Liver (tissue), 8 donors: ENCODE measurements at regions not wholly inside any gene's neighbourhood (a gene's known extent, or its start where the extent isn't known, plus 50 kb on each side); places are given as distances from the start of the nearest gene placed in this dataset.

ENCODE experiments used
- DNase-seq: peaks from one replicate; pipeline ENCODE4 v3.0.0-alpha.2; 2017; ENCODE audit warnings: low spot score
- H3K27ac ChIP-seq, 2 donors: one replicate each; pipeline ENCODE4 v1.7.0; 2013; ENCODE audit warnings: inconsistent platforms in 2 of 2, low read length in 2 of 2, control low read depth in 1 of 2, low read depth in 1 of 2, mild to moderate bottlenecking in 1 of 2
- H3K27me3 ChIP-seq, 4 donors: one replicate each; pipeline versions ENCODE4 v1.6.1 to v1.7.0; 2013; ENCODE audit warnings: low read length in 3 of 4, inconsistent platforms in 1 of 4, mild to moderate bottlenecking in 1 of 4, moderate library complexity in 1 of 4; ENCODE audit not compliant: control insufficient read depth in 4 of 4, insufficient read depth in 4 of 4
- H3K36me3 ChIP-seq, 4 donors: one replicate each; pipeline versions ENCODE4 v1.6.1 to v1.7.0; 2013; ENCODE audit warnings: low read length in 3 of 4, mild to moderate bottlenecking in 3 of 4, low read depth in 1 of 4, moderate library complexity in 1 of 4; ENCODE audit not compliant: control insufficient read depth in 4 of 4, insufficient read depth in 3 of 4
- H3K4me1 ChIP-seq, 4 donors: one replicate each; pipeline versions ENCODE4 v1.6.1 to v1.7.0; 2013; ENCODE audit warnings: low read length in 3 of 4, mild to moderate bottlenecking in 3 of 4, moderate library complexity in 1 of 4; ENCODE audit not compliant: control insufficient read depth in 4 of 4, insufficient read depth in 4 of 4
- H3K4me3 ChIP-seq, 3 donors: one replicate each; pipeline versions ENCODE4 v1.6.1 to v1.7.0; 2013; ENCODE audit warnings: low read length in 3 of 3, control low read depth in 1 of 3, low read depth in 1 of 3, mild to moderate bottlenecking in 1 of 3
- H3K9ac ChIP-seq, 2 donors: one replicate each; pipeline ENCODE4 v1.7.0; 2013; ENCODE audit warnings: low read length in 2 of 2, mild to moderate bottlenecking in 2 of 2, moderate library complexity in 2 of 2, control low read depth in 1 of 2, low read depth in 1 of 2
- H3K9me3 ChIP-seq, 4 donors: one replicate each; pipeline versions ENCODE4 v1.6.1 to v1.7.0; 2013; ENCODE audit warnings: low read length in 3 of 4; ENCODE audit not compliant: control insufficient read depth in 4 of 4
- EGR1 ChIP-seq, 2 donors: IDR thresholded peaks; 2 replicates each; pipeline ENCODE4 v1.6.1; 2016 to 2018; ENCODE audit warnings: antibody characterized with exemption in 2 of 2, low read depth in 2 of 2
- FOXA1 ChIP-seq: IDR thresholded peaks from 2 replicates; pipeline ENCODE4 v1.6.1; 2016; ENCODE audit warnings: antibody characterized with exemption
- FOXA2 ChIP-seq: IDR thresholded peaks from 2 replicates; pipeline ENCODE4 v1.6.1; 2016; ENCODE audit warnings: antibody characterized with exemption
- GABPA ChIP-seq, 2 donors: IDR thresholded peaks in 1 of 2; conservative IDR thresholded peaks in 1 of 2; 2 replicates each; pipeline ENCODE4 v1.6.1; 2016; ENCODE audit warnings: antibody characterized with exemption in 2 of 2, mild to moderate bottlenecking in 1 of 2, moderate library complexity in 1 of 2
- HNF4A ChIP-seq, 2 donors: conservative IDR thresholded peaks; 2 replicates each; pipeline ENCODE4 v1.6.1; 2016; ENCODE audit warnings: antibody characterized with exemption in 2 of 2, mild to moderate bottlenecking in 2 of 2
- HNF4G ChIP-seq: IDR thresholded peaks from 2 replicates; pipeline ENCODE4 v1.6.1; 2016; ENCODE audit warnings: antibody characterized with exemption
- JUND ChIP-seq, 2 donors: IDR thresholded peaks; 2 replicates each; pipeline ENCODE4 v1.6.1; 2016; ENCODE audit warnings: antibody characterized with exemption in 2 of 2
- NR2F2 ChIP-seq: IDR thresholded peaks from 2 replicates; pipeline ENCODE4 v1.6.1; 2016; ENCODE audit warnings: antibody characterized with exemption
- RAD21 ChIP-seq, 2 donors: IDR thresholded peaks; 2 replicates each; pipeline ENCODE4 v1.6.1; 2016; ENCODE audit warnings: antibody characterized with exemption in 2 of 2, mild to moderate bottlenecking in 2 of 2
- RXRA ChIP-seq, 2 donors: IDR thresholded peaks; 2 replicates each; pipeline ENCODE4 v1.6.1; 2017 to 2018; ENCODE audit warnings: antibody characterized with exemption in 2 of 2, mild to moderate bottlenecking in 1 of 2
- SP1 ChIP-seq: IDR thresholded peaks from 2 replicates; pipeline ENCODE4 v1.6.1; 2018; ENCODE audit warnings: antibody characterized with exemption, mild to moderate bottlenecking
- TAF1 ChIP-seq: conservative IDR thresholded peaks from 2 replicates; pipeline ENCODE4 v1.6.1; 2016; ENCODE audit warnings: antibody characterized with exemption, mild to moderate bottlenecking
- YY1 ChIP-seq: IDR thresholded peaks from 2 replicates; pipeline ENCODE4 v1.6.1; 2016; ENCODE audit warnings: antibody characterized with exemption, mild to moderate bottlenecking
- WGBS: extraction: QIAGEN DNeasy Blood & Tissue Kit; methylation state at CpG from one replicate; pipeline ENCODE4 v1.1.7; 2013; 5-methylcytosine and 5-hydroxymethylcytosine counted together
- TF ChIP-seq, protein P1 (sequence below): IDR thresholded peaks from 2 replicates; pipeline ENCODE4 v1.6.1; 2016; ENCODE audit warnings: antibody characterized with exemption, mild to moderate bottlenecking
- TF ChIP-seq, protein P2 (sequence below): IDR thresholded peaks from 2 replicates; pipeline ENCODE4 v1.6.1; 2016; ENCODE audit warnings: antibody characterized with exemption
- TF ChIP-seq, protein P3 (sequence below): IDR thresholded peaks from 2 replicates; pipeline ENCODE4 v1.6.1; 2016; ENCODE audit warnings: antibody characterized with exemption
- TF ChIP-seq, protein P4 (sequence below): IDR thresholded peaks from 2 replicates; pipeline ENCODE4 v1.6.1; 2016; ENCODE audit warnings: antibody characterized with exemption
- TF ChIP-seq, protein P5 (sequence below): fragments of 150-350 bp; IDR thresholded peaks from 2 replicates; pipeline ENCODE4 v1.5.1; 2017; ENCODE audit warnings: improper control_type of control experiment, low read depth, low read length; ENCODE audit not compliant: missing input control
- donor health status: healthy.
- donor health status: healthy.
- donor health status: healthy.
- donor health status: healthy.
- donor health status: healthy.

DNA sequence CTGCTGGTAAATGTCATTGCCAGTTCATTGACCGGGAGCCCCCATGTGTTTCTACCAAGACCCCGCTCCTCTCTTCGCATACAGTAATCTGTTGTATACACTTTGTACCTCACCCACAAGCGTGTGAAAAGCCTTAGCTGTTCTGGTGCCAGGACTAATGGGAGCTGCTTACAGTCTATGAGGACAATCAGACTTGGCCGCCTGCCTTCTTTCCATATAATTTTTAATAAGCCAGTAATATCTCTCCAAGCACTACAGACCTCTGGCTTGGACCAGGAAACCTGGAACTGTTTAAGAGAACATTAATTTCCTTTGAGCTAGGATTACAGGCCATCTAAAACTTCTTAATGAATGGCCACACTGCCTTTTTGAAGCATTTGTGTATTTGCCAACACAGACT lies 149.7 kb upstream of the MSX1 start (continued):
- TF ChIP-seq, protein P1, sequence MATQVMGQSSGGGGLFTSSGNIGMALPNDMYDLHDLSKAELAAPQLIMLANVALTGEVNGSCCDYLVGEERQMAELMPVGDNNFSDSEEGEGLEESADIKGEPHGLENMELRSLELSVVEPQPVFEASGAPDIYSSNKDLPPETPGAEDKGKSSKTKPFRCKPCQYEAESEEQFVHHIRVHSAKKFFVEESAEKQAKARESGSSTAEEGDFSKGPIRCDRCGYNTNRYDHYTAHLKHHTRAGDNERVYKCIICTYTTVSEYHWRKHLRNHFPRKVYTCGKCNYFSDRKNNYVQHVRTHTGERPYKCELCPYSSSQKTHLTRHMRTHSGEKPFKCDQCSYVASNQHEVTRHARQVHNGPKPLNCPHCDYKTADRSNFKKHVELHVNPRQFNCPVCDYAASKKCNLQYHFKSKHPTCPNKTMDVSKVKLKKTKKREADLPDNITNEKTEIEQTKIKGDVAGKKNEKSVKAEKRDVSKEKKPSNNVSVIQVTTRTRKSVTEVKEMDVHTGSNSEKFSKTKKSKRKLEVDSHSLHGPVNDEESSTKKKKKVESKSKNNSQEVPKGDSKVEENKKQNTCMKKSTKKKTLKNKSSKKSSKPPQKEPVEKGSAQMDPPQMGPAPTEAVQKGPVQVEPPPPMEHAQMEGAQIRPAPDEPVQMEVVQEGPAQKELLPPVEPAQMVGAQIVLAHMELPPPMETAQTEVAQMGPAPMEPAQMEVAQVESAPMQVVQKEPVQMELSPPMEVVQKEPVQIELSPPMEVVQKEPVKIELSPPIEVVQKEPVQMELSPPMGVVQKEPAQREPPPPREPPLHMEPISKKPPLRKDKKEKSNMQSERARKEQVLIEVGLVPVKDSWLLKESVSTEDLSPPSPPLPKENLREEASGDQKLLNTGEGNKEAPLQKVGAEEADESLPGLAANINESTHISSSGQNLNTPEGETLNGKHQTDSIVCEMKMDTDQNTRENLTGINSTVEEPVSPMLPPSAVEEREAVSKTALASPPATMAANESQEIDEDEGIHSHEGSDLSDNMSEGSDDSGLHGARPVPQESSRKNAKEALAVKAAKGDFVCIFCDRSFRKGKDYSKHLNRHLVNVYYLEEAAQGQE: no peak
- no peak for TF ChIP-seq HNF4G

DNA sequence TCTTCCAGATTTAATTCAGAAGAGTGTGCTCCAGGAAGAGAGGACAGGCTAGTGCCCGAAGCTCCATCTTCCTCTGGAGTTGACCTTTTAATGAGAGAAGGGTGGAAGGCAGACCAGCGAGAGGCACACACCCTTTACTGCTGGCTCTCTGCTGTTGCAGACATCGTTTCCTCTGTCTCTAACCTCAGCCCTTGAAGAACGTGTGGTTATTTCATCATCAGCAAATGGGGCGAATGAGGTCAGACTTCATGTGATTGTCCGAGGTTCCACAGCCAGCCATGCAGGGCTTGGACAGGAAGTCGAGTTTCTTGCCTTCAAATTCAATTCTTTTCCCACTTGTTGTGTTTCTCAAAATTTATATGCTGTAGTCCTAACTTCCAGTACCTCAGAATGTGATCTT lies 155.2 kb upstream of the MSX1 start:
- 76% methylated on average over 7 of the region's 7 CpGs for WGBS
- H3K27me3 ChIP-seq: no peaks in the 10 kb centered on the region

DNA sequence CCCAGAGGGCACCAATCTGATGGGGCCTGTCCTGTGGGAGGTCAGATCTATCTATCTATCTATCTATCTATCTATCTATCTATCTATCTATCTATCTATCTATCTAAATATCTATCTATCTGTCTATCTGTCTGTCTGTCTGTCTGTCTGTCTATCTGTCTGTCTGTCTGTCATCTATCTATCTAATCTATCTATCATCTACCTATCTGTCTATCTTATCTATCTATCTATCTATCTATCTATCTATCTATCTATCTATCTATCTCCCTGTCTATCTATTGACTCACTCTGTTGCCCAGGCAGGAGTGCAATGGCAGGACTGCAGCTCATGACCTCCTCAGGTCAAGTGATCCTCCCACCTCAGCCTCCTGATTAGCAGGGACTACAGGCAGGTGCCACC lies 155.7 kb upstream of the STX18 start:
- Histone ChIP-seq H3K4me1 (no peaks in the 10 kb centered on the region), H3K4me3 (no peak overlapping the region), H3K27ac (no peak overlapping the region), H3K27me3 (no peaks in the 10 kb centered on the region), H3K9ac (no peak overlapping the region), H3K36me3 (no peaks in the 10 kb centered on the region), H3K9me3 (no peaks in the 10 kb centered on the region)
- DNase-seq: no peak
- TF ChIP-seq FOXA1 (no peak), NR2F2 (no peak), TAF1 (no peak), JUND (IDR thresholded peaks at IDR 0.05) (no peak), RAD21 (IDR thresholded peaks at IDR 0.05) (no peak), RXRA (IDR thresholded peaks at IDR 0.05) (no peak), FOXA2 (no peak), HNF4A (conservative IDR thresholded peaks at IDR 0.05) (no peak), EGR1 (IDR thresholded peaks at IDR 0.05; ENCODE audit: low read depth in 2 of 2) (no peak), SP1 (no peak), HNF4G (no peak), YY1 (no peak), GABPA (IDR thresholded peaks at IDR 0.05 in 1 of 2, conservative IDR thresholded peaks at IDR 0.05 in 1 of 2) (no peak)
- TF ChIP-seq, protein P2, sequence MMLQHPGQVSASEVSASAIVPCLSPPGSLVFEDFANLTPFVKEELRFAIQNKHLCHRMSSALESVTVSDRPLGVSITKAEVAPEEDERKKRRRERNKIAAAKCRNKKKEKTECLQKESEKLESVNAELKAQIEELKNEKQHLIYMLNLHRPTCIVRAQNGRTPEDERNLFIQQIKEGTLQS: no peak
- TF ChIP-seq, protein P3, sequence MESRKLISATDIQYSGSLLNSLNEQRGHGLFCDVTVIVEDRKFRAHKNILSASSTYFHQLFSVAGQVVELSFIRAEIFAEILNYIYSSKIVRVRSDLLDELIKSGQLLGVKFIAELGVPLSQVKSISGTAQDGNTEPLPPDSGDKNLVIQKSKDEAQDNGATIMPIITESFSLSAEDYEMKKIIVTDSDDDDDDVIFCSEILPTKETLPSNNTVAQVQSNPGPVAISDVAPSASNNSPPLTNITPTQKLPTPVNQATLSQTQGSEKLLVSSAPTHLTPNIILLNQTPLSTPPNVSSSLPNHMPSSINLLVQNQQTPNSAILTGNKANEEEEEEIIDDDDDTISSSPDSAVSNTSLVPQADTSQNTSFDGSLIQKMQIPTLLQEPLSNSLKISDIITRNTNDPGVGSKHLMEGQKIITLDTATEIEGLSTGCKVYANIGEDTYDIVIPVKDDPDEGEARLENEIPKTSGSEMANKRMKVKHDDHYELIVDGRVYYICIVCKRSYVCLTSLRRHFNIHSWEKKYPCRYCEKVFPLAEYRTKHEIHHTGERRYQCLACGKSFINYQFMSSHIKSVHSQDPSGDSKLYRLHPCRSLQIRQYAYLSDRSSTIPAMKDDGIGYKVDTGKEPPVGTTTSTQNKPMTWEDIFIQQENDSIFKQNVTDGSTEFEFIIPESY: no peak
- TF ChIP-seq, protein P1: no peak
- TF ChIP-seq, protein P4, sequence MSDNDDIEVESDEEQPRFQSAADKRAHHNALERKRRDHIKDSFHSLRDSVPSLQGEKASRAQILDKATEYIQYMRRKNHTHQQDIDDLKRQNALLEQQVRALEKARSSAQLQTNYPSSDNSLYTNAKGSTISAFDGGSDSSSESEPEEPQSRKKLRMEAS: no peak
- TF ChIP-seq, protein P5, sequence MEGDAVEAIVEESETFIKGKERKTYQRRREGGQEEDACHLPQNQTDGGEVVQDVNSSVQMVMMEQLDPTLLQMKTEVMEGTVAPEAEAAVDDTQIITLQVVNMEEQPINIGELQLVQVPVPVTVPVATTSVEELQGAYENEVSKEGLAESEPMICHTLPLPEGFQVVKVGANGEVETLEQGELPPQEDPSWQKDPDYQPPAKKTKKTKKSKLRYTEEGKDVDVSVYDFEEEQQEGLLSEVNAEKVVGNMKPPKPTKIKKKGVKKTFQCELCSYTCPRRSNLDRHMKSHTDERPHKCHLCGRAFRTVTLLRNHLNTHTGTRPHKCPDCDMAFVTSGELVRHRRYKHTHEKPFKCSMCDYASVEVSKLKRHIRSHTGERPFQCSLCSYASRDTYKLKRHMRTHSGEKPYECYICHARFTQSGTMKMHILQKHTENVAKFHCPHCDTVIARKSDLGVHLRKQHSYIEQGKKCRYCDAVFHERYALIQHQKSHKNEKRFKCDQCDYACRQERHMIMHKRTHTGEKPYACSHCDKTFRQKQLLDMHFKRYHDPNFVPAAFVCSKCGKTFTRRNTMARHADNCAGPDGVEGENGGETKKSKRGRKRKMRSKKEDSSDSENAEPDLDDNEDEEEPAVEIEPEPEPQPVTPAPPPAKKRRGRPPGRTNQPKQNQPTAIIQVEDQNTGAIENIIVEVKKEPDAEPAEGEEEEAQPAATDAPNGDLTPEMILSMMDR: no peak

More for the DNA sequence above, 155.2 kb upstream of the MSX1 start:
- no peak for DNase-seq
- Histone ChIP-seq H3K36me3 (no peaks in the 10 kb centered on the region), H3K4me3 (no peak overlapping the region), H3K4me1 (no peaks in the 10 kb centered on the region), H3K9ac (no peak overlapping the region), H3K27ac (no peak overlapping the region), H3K9me3 (no peaks in the 10 kb centered on the region)
- TF ChIP-seq RAD21 (IDR thresholded peaks at IDR 0.05) (no peak), HNF4G (no peak), RXRA (IDR thresholded peaks at IDR 0.05) (no peak), EGR1 (IDR thresholded peaks at IDR 0.05; ENCODE audit: low read depth in 2 of 2) (no peak), GABPA (IDR thresholded peaks at IDR 0.05 in 1 of 2, conservative IDR thresholded peaks at IDR 0.05 in 1 of 2) (no peak), YY1 (no peak), NR2F2 (no peak), FOXA2 (no peak), SP1 (no peak)
